ENCODE measurements at regions not wholly inside any gene's neighbourhood (a gene's known extent, or its start where the extent isn't known, plus 50 kb on each side); places are given as distances from the start of the nearest gene placed in this dataset.

DNA sequence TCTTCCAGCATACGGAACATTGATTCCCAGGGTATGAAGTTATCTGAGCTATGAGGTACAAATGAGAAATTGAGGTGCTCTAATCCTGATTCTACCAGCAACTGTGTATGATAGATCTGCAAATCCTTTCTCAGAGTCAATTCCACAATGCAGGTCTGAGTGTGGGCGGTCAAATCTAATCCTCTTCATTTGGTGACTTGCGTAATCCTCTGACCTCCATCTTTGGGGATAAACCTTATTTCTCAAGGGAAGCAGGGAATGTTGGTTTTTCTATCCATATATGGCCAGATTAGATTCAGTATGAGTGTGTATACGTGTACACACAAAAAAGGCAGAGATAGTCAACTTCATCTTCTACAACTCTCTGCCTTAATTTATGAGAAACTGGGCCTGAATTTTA is 348.4 kb upstream of the IL12A start:
- TF ChIP-seq, protein P1, sequence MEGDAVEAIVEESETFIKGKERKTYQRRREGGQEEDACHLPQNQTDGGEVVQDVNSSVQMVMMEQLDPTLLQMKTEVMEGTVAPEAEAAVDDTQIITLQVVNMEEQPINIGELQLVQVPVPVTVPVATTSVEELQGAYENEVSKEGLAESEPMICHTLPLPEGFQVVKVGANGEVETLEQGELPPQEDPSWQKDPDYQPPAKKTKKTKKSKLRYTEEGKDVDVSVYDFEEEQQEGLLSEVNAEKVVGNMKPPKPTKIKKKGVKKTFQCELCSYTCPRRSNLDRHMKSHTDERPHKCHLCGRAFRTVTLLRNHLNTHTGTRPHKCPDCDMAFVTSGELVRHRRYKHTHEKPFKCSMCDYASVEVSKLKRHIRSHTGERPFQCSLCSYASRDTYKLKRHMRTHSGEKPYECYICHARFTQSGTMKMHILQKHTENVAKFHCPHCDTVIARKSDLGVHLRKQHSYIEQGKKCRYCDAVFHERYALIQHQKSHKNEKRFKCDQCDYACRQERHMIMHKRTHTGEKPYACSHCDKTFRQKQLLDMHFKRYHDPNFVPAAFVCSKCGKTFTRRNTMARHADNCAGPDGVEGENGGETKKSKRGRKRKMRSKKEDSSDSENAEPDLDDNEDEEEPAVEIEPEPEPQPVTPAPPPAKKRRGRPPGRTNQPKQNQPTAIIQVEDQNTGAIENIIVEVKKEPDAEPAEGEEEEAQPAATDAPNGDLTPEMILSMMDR (IDR thresholded peaks at IDR 0.05; ENCODE audit: low read depth, low read length, poor library complexity, severe bottlenecking), result no peak
- no peak for TF ChIP-seq EZH2phosphoT487 (IDR thresholded peaks at IDR 0.05; ENCODE audit: borderline replicate concordance, low read length)

Measured in DOHH2 (cell line).